Smooth muscle cell (in vitro differentiated cells): ENCODE measurements at regions not wholly inside any gene's neighbourhood (a gene's known extent, or its start where the extent isn't known, plus 50 kb on each side); places are given as distances from the start of the nearest gene placed in this dataset.

Experiments
- DNase-seq: peaks from one replicate; lab custom pipeline; 2025; ENCODE audit not compliant: unreplicated experiment; lab: John Stamatoyannopoulos, UW
- H2AFZ ChIP-seq: fragments of 200-600 bp; sonication (generic); 2 replicates; pipeline ENCODE4 v1.6.0; 2016; ENCODE audit warnings: antibody characterized with exemption, low read depth, mild to moderate bottlenecking
- H3F3A ChIP-seq: fragments of 200-600 bp; sonication (generic); 2 replicates; pipeline ENCODE4 v1.6.0; 2017; ENCODE audit warnings: antibody characterized with exemption, low read depth
- H3K27ac ChIP-seq: fragments of 200-600 bp; sonication (generic); 2 replicates; pipeline ENCODE4 v1.5.1; 2016; ENCODE audit warnings: low read depth, mild to moderate bottlenecking
- H3K27me3 ChIP-seq: fragments of 200-600 bp; sonication (generic); 2 replicates; pipeline ENCODE4 v1.6.1; 2016; ENCODE audit warnings: low read depth, mild to moderate bottlenecking
- H3K36me3 ChIP-seq: fragments of 200-600 bp; sonication (generic); 2 replicates; pipeline ENCODE4 v1.5.1; 2016; ENCODE audit warnings: low read depth
- H3K4me1 ChIP-seq: fragments of 200-600 bp; sonication (generic); 2 replicates; pipeline ENCODE4 v1.5.1; 2016; ENCODE audit warnings: low read depth
- H3K4me2 ChIP-seq: fragments of 200-600 bp; sonication (generic); 2 replicates; pipeline ENCODE4 v1.6.0; 2016; ENCODE audit warnings: mild to moderate bottlenecking
- H3K4me3 ChIP-seq: fragments of 200-600 bp; sonication (generic); 2 replicates; pipeline ENCODE4 v1.5.1; 2016; ENCODE audit warnings: mild to moderate bottlenecking
- H3K79me2 ChIP-seq: fragments of 200-600 bp; sonication (generic); 2 replicates; pipeline ENCODE4 v1.6.0; 2016; ENCODE audit warnings: low read depth, mild to moderate bottlenecking
- H3K9ac ChIP-seq: fragments of 200-600 bp; sonication (generic); 2 replicates; pipeline ENCODE4 v1.6.0; 2016; ENCODE audit warnings: low read depth
- H3K9me3 ChIP-seq: fragments of 200-600 bp; sonication (generic); replicated peaks from 2 replicates; pipeline ENCODE4 v1.5.1; 2016; ENCODE audit warnings: low read depth
- H4K20me1 ChIP-seq: fragments of 200-600 bp; sonication (generic); 2 replicates; pipeline ENCODE4 v1.6.0; 2016; ENCODE audit warnings: low read depth
- WGBS: methylation state at CpG from one replicate; pipeline ENCODE4 v1.1.7; 2016; ENCODE audit warnings: low lambda C conversion rate; 5-methylcytosine and 5-hydroxymethylcytosine counted together
- TF ChIP-seq, protein P1 (sequence below): fragments of 200-600 bp; sonication (generic); IDR thresholded peaks from 2 replicates; pipeline ENCODE4 v1.5.1; 2017; ENCODE audit warnings: borderline replicate concordance, mild to moderate bottlenecking, antibody characterized with exemption; ENCODE audit not compliant: insufficient read depth, poor library complexity, severe bottlenecking

DNA sequence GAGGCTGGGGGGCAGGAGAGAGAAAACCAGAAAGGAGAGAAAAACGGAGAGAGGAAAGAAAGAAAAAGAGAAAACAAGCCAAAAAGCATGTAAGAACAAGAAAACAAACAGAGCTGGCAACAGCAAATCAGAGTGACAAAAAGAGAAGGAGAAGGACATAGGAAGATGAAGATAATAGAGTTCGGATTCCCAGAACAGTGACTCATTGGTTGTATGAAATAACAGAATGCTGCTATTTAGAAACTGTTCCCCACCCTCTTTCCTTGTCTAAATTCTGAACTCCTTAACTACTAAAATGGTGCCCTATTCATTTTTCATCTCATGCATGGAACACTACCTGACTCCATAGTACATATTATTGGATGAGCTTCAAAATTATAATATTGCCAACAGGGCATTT lies 317.4 kb downstream of the C11orf87 start:
- Histone ChIP-seq H3K27ac (no peak overlapping the region), H3F3A (no peaks in the 10 kb centered on the region), H3K27me3 (no peaks in the 10 kb centered on the region), H3K9me3 (no peaks in the 10 kb centered on the region), H3K36me3 (no peaks in the 10 kb centered on the region), H3K4me1 (no peaks in the 10 kb centered on the region), H3K79me2 (no peaks in the 10 kb centered on the region), H3K4me3 (no peak overlapping the region), H3K9ac (no peak overlapping the region), H2AFZ (no peak overlapping the region), H3K4me2 (no peak overlapping the region), H4K20me1 (no peaks in the 10 kb centered on the region)
- no peak for DNase-seq
- WGBS: 50% methylated on average over 2 of the region's 2 CpGs
- TF ChIP-seq, protein P1, sequence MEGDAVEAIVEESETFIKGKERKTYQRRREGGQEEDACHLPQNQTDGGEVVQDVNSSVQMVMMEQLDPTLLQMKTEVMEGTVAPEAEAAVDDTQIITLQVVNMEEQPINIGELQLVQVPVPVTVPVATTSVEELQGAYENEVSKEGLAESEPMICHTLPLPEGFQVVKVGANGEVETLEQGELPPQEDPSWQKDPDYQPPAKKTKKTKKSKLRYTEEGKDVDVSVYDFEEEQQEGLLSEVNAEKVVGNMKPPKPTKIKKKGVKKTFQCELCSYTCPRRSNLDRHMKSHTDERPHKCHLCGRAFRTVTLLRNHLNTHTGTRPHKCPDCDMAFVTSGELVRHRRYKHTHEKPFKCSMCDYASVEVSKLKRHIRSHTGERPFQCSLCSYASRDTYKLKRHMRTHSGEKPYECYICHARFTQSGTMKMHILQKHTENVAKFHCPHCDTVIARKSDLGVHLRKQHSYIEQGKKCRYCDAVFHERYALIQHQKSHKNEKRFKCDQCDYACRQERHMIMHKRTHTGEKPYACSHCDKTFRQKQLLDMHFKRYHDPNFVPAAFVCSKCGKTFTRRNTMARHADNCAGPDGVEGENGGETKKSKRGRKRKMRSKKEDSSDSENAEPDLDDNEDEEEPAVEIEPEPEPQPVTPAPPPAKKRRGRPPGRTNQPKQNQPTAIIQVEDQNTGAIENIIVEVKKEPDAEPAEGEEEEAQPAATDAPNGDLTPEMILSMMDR: no peak

DNA sequence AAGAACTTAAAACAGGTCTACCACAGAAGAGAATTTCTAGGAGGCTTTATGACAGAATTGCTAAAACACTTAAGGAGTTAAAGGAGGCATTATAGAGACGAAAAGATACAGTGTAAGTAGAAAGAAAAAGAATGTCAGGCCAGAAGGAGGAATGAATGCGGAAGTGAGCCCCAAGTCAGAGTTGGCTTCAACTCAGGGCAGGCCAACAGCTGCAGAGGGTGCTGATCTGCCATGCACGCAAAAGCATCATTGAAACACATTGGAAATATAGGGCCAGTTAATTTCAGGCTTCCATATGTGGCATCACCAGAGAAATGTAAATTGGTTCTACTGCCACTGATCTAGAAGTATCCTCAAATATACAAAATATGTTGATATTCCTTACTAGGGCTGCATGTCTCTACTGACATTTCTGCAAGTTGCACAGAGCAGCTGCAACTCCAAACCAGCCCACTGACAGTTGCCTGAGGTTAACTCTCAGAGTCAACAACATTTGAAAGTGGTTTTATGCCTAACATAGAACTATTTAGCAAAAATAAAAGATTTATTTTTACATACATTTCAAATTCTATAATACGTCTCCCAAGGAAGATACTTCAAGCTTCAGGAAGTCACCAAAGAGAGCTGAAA lies 324.1 kb downstream of the C11orf87 start:
- no peak overlapping the region for H3K4me3 ChIP-seq
- no peaks in the 10 kb centered on the region for H3K27me3 ChIP-seq
- 93% methylated on average over 4 of the region's 4 CpGs for whole genome bisulfite sequencing
- no peak overlapping the region for H2AFZ ChIP-seq
- TF ChIP-seq, protein P1: no peak
- no peaks in the 10 kb centered on the region for H3K4me1 ChIP-seq
- DNase-seq: no peak
- H3K4me2 ChIP-seq: no peak overlapping the region
- H3K9ac ChIP-seq: no peak overlapping the region
- H3K79me2 ChIP-seq: no peaks in the 10 kb centered on the region
- no peak overlapping the region for H3K27ac ChIP-seq
- no peaks in the 10 kb centered on the region for H4K20me1 ChIP-seq
- H3K9me3 ChIP-seq: no peaks in the 10 kb centered on the region
- no peaks in the 10 kb centered on the region for H3F3A ChIP-seq
- no peaks in the 10 kb centered on the region for H3K36me3 ChIP-seq

DNA sequence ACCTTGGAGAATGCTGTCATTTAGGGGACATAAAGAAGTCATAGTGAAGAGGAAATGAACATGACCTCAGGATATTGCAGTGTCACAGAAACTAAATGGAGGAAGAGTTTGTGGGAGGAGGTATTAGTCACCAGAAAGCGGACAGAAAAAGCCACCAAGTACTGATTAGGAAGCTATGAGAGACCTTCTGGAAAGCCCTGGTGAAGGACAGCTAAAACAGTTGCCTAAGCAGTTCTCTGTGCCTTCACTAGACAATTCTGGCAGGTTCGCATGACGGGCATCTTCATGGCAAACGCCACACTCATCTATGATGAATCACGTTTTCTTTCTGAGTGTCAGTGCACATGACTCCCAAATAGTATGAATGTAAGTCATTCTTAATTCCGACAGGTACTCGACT lies 325.8 kb downstream of the C11orf87 start:
- H3K4me3 ChIP-seq: no peak overlapping the region
- H4K20me1 ChIP-seq: no peaks in the 10 kb centered on the region
- no peaks in the 10 kb centered on the region for H3K9me3 ChIP-seq
- H2AFZ ChIP-seq: no peak overlapping the region
- no peaks in the 10 kb centered on the region for H3K27me3 ChIP-seq
- no peak for DNase-seq
- H3K79me2 ChIP-seq: no peaks in the 10 kb centered on the region
- WGBS: 78% methylated on average over 7 of the region's 7 CpGs
- H3K9ac ChIP-seq: no peak overlapping the region
- H3F3A ChIP-seq: no peaks in the 10 kb centered on the region
- no peak overlapping the region for H3K27ac ChIP-seq
- no peaks in the 10 kb centered on the region for H3K4me1 ChIP-seq
- H3K4me2 ChIP-seq: no peak overlapping the region
- TF ChIP-seq, protein P1: no peak
- no peaks in the 10 kb centered on the region for H3K36me3 ChIP-seq

DNA sequence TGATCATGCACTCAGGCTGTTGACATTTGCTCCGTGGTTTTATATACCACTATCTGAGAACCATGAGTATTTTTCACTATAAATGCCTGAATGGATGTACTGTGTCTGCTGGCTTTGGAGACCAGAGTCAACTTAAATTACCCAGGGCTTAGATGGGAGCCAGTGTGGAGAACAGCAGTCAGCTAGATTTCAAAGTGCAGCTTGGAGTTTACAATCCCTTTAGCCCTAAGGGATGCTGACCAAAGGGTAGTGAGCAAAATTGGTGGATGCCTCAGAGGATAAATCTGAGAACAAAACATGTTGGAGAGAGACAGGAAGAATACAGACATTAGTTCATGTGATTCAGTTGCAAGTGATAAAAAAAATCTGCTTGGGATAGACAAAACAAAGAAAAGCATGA lies 327.5 kb downstream of the C11orf87 start:
- no peak overlapping the region for H2AFZ ChIP-seq
- TF ChIP-seq, protein P1: no peak
- no peaks in the 10 kb centered on the region for H4K20me1 ChIP-seq
- H3K27ac ChIP-seq: no peak overlapping the region
- no peaks in the 10 kb centered on the region for H3K36me3 ChIP-seq
- H3K4me1 ChIP-seq: no peaks in the 10 kb centered on the region
- no peaks in the 10 kb centered on the region for H3K9me3 ChIP-seq
- H3K27me3 ChIP-seq: no peaks in the 10 kb centered on the region
- H3F3A ChIP-seq: no peaks in the 10 kb centered on the region
- H3K9ac ChIP-seq: no peak overlapping the region
- no peaks in the 10 kb centered on the region for H3K79me2 ChIP-seq
- 17% methylated on average over 1 of the region's 1 CpG for WGBS
- DNase-seq: no peak
- H3K4me2 ChIP-seq: no peak overlapping the region
- H3K4me3 ChIP-seq: no peak overlapping the region
